Panc1 (cell line): ENCODE measurements at regions not wholly inside any gene's neighbourhood (a gene's known extent, or its start where the extent isn't known, plus 50 kb on each side); places are given as distances from the start of the nearest gene placed in this dataset.
"Not testable (repeated sequence)": the region's sequence is repeated elsewhere in the genome, so short reads cannot be mapped to it uniquely, and the experiment has no call there.

Experiments used
- ATAC-seq: fragments of 200-7000 bp; cut with Tn5 transposase; 2 replicates; pipeline ENCODE4 v1.9.1; 2020; ENCODE audit warnings: mild to moderate bottlenecking, moderate library complexity
- BruUV-seq: library from RNA; stranded (reverse); fragments of 400-500 nt; replicated peaks from 2 replicates; lab custom pipeline; 2021; lab: Mats Ljungman, UMichigan
- CTCF ChIA-PET: fragments of 300-600 bp; sonication (Branson Sonifier 250); formaldehyde crosslinking; loops from one replicate; lab custom pipeline; 2022; ENCODE audit warnings: antibody characterized with exemption; lab: Charles Lee
- POLR2A ChIA-PET: fragments of 300-600 bp; sonication (Branson Sonifier 250); formaldehyde crosslinking; loops from one replicate; lab custom pipeline; 2022; ENCODE audit warnings: antibody characterized with exemption; lab: Charles Lee
- DNase-seq: peaks from one replicate; pipeline ENCODE4 v3.0.0-alpha.2; 2010; ENCODE audit warnings: low read depth, low spot score
- H3K27ac ChIP-seq: 2 replicates; pipeline ENCODE4 v1.5.1; 2011; ENCODE audit warnings: mild to moderate bottlenecking, low read length, inconsistent platforms
- H3K27me3 ChIP-seq: fragments of 200-500 bp; sonication (Bioruptor generic); 2 replicates; pipeline ENCODE4 v1.6.0; 2014; ENCODE audit warnings: low read length, inconsistent platforms; ENCODE audit not compliant: control insufficient read depth, insufficient read depth
- H3K36me3 ChIP-seq: fragments of 200-500 bp; sonication (Bioruptor generic); 2 replicates; pipeline ENCODE4 v1.5.1; 2014; ENCODE audit warnings: inconsistent platforms, mild to moderate bottlenecking, low read length, moderate library complexity; ENCODE audit not compliant: control insufficient read depth, insufficient read depth
- H3K4me1 ChIP-seq: 2 replicates; pipeline ENCODE4 v1.5.1; 2011; ENCODE audit warnings: inconsistent platforms, mild to moderate bottlenecking, low read length, moderate library complexity; ENCODE audit not compliant: control insufficient read depth, insufficient read depth
- H3K4me3 ChIP-seq, 2 experiments: 2 replicates each; pipeline ENCODE4 v1.5.1; 2011 to 2012; ENCODE audit warnings: low read depth in 2 of 2, low read length in 2 of 2, mild to moderate bottlenecking in 2 of 2, inconsistent platforms in 1 of 2, moderate library complexity in 1 of 2
- H3K9me3 ChIP-seq: fragments of 200-500 bp; sonication (Bioruptor generic); 2 replicates; pipeline ENCODE4 v1.5.1; 2014; ENCODE audit warnings: low read depth, mild to moderate bottlenecking, inconsistent platforms, low read length, moderate library complexity; ENCODE audit not compliant: control insufficient read depth, insufficient read depth
- CTCF ChIP-seq: fragments of 450-650 bp; IDR thresholded peaks from 2 replicates; pipeline ENCODE4 v1.5.1; 2017; ENCODE audit warnings: mild to moderate bottlenecking
- POLR2AphosphoS5 ChIP-seq: IDR thresholded peaks from 2 replicates; pipeline ENCODE4 v1.6.1; 2012; ENCODE audit warnings: mild to moderate bottlenecking, low read depth, low read length, moderate library complexity
- REST ChIP-seq, 2 experiments: IDR thresholded peaks; 2 replicates each; pipeline ENCODE4 v1.6.1; 2011 to 2012; ENCODE audit warnings: low read depth in 2 of 2, control low read depth in 1 of 2, low read length in 1 of 2, mild to moderate bottlenecking in 1 of 2, moderate library complexity in 1 of 2; ENCODE audit not compliant: insufficient read depth in 1 of 2
- SIN3A ChIP-seq: IDR thresholded peaks from 2 replicates; pipeline ENCODE4 v1.6.1; 2012; ENCODE audit warnings: low read depth, mild to moderate bottlenecking, low read length, moderate library complexity, borderline replicate concordance; ENCODE audit not compliant: insufficient read depth
- TCF7L2 ChIP-seq: IDR thresholded peaks from 2 replicates; pipeline ENCODE4 v1.6.1; 2011; ENCODE audit warnings: mild to moderate bottlenecking, low read depth, low read length, inconsistent platforms
- in situ Hi-C: cut with HindIII; loops from 2 replicates; pipeline ENCODE4 v1.10.0; 2016; ENCODE audit warnings: low sequenced_read_pairs, low pct_unique_long_range_greater_than_20kb
- intact Hi-C: fragments of 100-400 bp; cut with micrococcal nuclease; formaldehyde crosslinking; loops from one replicate; pipeline ENCODE4 v1.10.0; 2022; ENCODE audit not compliant: unreplicated experiment

DNA sequence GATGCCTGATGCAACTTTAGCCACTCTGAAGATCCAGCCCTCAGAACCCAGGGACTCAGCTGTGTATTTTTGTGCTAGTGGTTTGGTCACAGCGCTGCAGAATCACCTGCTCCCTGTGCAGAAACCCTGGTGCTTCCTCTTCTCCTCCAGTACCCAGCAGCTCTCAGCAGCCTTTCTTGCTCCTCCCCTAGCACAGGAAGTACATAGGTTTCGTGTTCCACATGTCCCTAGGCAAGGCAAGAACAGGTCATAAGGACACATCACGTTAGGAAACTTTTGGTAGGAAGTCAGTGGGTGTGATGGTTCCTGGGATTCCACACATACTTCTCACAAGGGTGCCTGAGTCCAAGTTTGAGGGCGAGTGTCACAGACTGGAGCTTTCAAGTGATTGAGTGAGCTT is 167.9 kb upstream of the PRSS1 start:
- no peaks in the 10 kb centered on the region for H3K27me3 ChIP-seq
- TF ChIP-seq CTCF (no peak), REST (IDR thresholded peaks at IDR 0.05; ENCODE audit: insufficient read depth in 1 of 2, low read depth in 2 of 2, low read length in 1 of 2) (no peak), SIN3A (no peak), TCF7L2 (no peak), POLR2AphosphoS5 (no peak)
- H3K9me3 ChIP-seq, result no peaks in the 10 kb centered on the region
- no peak for ATAC-seq
- in situ Hi-C loops (no loop called here), intact Hi-C loops (no loop called here)
- POLR2A ChIA-PET, result no interaction called here
- H3K36me3 ChIP-seq, result no peaks in the 10 kb centered on the region
- no peak for DNase-seq
- H3K4me3 ChIP-seq, result no peak overlapping the region
- H3K4me1 ChIP-seq, result peaks cover 5% of the 10 kb centered on the region
- no TSS peak for BruUV-seq
- H3K27ac ChIP-seq, result no peak overlapping the region
- CTCF ChIA-PET, result interaction anchor here (1.2 kb wide), 1 partner anchor 47 kb away, joined by 5 read pairs; no protein-coding TSS in a partner anchor

DNA sequence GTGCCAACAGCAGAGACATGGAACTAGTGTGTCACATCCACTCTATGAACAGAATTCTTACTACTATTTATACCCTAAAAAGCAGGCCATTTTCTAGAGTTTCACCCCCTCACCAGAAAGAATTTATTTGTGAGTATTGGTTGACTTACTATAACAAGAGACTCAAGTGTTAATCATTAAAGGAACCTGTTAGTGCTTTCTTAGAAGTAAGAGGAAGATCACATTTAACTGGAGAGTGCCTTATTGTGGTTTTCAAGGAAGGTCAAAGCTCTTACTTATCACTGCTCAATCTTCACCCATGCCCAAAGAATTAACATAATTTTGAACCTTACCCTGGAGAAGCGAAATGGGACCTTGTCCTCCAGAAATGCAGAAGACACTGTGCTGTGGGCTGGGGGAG is 169.3 kb upstream of the PRSS1 start:
- ChIA-PET POLR2A (no interaction called here), CTCF (no interaction called here)
- BruUV-seq, result no TSS peak
- no peak overlapping the region for H3K27ac ChIP-seq
- H3K27me3 ChIP-seq, result no peaks in the 10 kb centered on the region
- H3K36me3 ChIP-seq, result no peaks in the 10 kb centered on the region
- DNase-seq (no peak), ATAC-seq (no peak)
- in situ Hi-C loops, result no loop called here
- H3K4me3 ChIP-seq, result no peak overlapping the region
- TF ChIP-seq CTCF (no peak), TCF7L2 (no peak), REST (IDR thresholded peaks at IDR 0.05; ENCODE audit: insufficient read depth in 1 of 2, low read depth in 2 of 2, low read length in 1 of 2) (no peak), SIN3A (no peak), POLR2AphosphoS5 (no peak)
- H3K9me3 ChIP-seq, result no peaks in the 10 kb centered on the region
- intact Hi-C loops, result no loop called here
- H3K4me1 ChIP-seq, result peaks cover 5% of the 10 kb centered on the region

DNA sequence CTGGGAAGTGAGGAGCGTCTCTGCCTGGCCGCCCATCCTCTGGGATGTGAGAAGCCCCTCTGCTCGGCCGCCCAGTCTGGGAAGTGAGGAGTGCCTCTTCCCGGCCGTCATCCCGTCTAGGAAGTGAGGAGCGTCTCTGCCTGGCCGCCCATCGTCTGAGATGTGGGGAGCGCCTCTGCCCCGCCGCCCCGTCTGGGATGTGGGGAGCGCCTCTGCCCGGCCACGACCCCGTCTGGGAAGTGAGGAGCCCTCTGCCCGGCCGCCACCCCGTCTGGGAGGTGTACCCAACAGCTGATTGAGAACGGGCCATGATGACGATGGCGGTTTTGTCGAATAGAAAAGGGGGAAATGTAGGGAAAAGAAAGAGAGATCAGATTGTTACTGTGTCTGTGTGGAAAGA is 173.9 kb upstream of the PRSS1 start:
- POLR2A ChIA-PET, CTCF ChIA-PET, intact Hi-C loops, H3K4me3 ChIP-seq, H3K36me3 ChIP-seq, H3K4me1 ChIP-seq, H3K27me3 ChIP-seq, in situ Hi-C loops, BruUV-seq, ATAC-seq, H3K27ac ChIP-seq, DNase-seq, H3K9me3 ChIP-seq: not testable (repeated sequence)
